ENCODE measurements at regions not wholly inside any gene's neighbourhood (a gene's known extent, or its start where the extent isn't known, plus 50 kb on each side); places are given as distances from the start of the nearest gene placed in this dataset.

- H3K4me1 ChIP-seq (ENCODE audit: control insufficient read depth, extremely low read depth, insufficient read depth, low read length) = no peaks in the 10 kb centered on the region
- H4K20me1 ChIP-seq (replicated peaks; ENCODE audit: control insufficient read depth, extremely low read depth, insufficient read depth, low read length) = no peaks in the 10 kb centered on the region
- H3K9me1 ChIP-seq (replicated peaks; ENCODE audit: control insufficient read depth, extremely low read depth, insufficient read depth, low read length) = no peaks in the 10 kb centered on the region
- FAIRE-seq (no peak), DNase-seq (ENCODE audit: low read depth, low spot score) (no peak)
- intact Hi-C loops (cut with micrococcal nuclease) (no loop called here), dilution Hi-C loops (cut with MboI; ENCODE audit: extremely low pct_ligation_motif_present, low sequenced_read_pairs) (no loop called here)
- H3K4me3 ChIP-seq (replicated peaks in 1 of 3; ENCODE audit: insufficient read depth in 1 of 3, low read depth in 1 of 3, low read length in 3 of 3) = no peak overlapping the region
- BruUV-seq (replicated peaks) = no TSS peak
- H3K4me2 ChIP-seq (ENCODE audit: insufficient read depth, low read length) = no peak overlapping the region
- H3K9me3 ChIP-seq (replicated peaks; ENCODE audit: control insufficient read depth, insufficient read depth, low read length) = no peaks in the 10 kb centered on the region
- no peak overlapping the region for H2AFZ ChIP-seq (ENCODE audit: low read depth, low read length)
- no peak for TF ChIP-seq FOS (IDR thresholded peaks at IDR 0.05; ENCODE audit: borderline replicate concordance, insufficient read depth, low read length)
- TF ChIP-seq, protein P1, sequence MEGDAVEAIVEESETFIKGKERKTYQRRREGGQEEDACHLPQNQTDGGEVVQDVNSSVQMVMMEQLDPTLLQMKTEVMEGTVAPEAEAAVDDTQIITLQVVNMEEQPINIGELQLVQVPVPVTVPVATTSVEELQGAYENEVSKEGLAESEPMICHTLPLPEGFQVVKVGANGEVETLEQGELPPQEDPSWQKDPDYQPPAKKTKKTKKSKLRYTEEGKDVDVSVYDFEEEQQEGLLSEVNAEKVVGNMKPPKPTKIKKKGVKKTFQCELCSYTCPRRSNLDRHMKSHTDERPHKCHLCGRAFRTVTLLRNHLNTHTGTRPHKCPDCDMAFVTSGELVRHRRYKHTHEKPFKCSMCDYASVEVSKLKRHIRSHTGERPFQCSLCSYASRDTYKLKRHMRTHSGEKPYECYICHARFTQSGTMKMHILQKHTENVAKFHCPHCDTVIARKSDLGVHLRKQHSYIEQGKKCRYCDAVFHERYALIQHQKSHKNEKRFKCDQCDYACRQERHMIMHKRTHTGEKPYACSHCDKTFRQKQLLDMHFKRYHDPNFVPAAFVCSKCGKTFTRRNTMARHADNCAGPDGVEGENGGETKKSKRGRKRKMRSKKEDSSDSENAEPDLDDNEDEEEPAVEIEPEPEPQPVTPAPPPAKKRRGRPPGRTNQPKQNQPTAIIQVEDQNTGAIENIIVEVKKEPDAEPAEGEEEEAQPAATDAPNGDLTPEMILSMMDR (IDR thresholded peaks at IDR 0.05; ENCODE audit: extremely low read depth in 1 of 2, insufficient read depth in 1 of 2, low read depth in 1 of 2, low read length in 2 of 2) = no peak
- TF ChIP-seq POLR2AphosphoS5 (IDR thresholded peaks at IDR 0.05; ENCODE audit: insufficient read depth, low read depth, low read length) = no peak
- TF ChIP-seq JUN (IDR thresholded peaks at IDR 0.05; ENCODE audit: borderline replicate concordance, insufficient read depth, insufficient read length, low read depth) = no peak
- no peak for TF ChIP-seq MAX (IDR thresholded peaks at IDR 0.05; ENCODE audit: insufficient read depth, insufficient read length)
- no peak for TF ChIP-seq EZH2 (IDR thresholded peaks at IDR 0.05; ENCODE audit: borderline replicate concordance, low read depth, low read length, severe bottlenecking)
- no peak for TF ChIP-seq POLR2A (IDR thresholded peaks at IDR 0.05; ENCODE audit: low read depth, low read length)
- TF ChIP-seq GATA2 (IDR thresholded peaks at IDR 0.05; ENCODE audit: insufficient read depth, insufficient read length, low read depth, low read length) = no peak
- no peak for TF ChIP-seq MYC (IDR thresholded peaks at IDR 0.05; ENCODE audit: low read depth, low read length)
- H3K79me2 ChIP-seq (ENCODE audit: control insufficient read depth, insufficient read depth, low read length) = no peaks in the 10 kb centered on the region
- ChIA-PET POLR2A (no interaction called here), CTCF (no interaction called here)
- no peaks in the 10 kb centered on the region for H3K27me3 ChIP-seq (ENCODE audit: control insufficient read depth in 2 of 2, insufficient read depth in 2 of 2, low read length in 2 of 2)
- no peaks in the 10 kb centered on the region for H3K36me3 ChIP-seq (ENCODE audit: control insufficient read depth in 2 of 2, extremely low read depth in 1 of 2, insufficient read depth in 2 of 2, low read length in 2 of 2)
- H3K27ac ChIP-seq (ENCODE audit: insufficient read depth, low read depth, low read length) = no peak overlapping the region
- no peak overlapping the region for H3K9ac ChIP-seq (replicated peaks; ENCODE audit: extremely low read depth, insufficient read depth, low read length)
Observed at GRCh38 chr5:159601216-159601615, 270.9 kb upstream of the IL12B start.
